Smooth muscle cell (in vitro differentiated cells): ENCODE measurements at regions not wholly inside any gene's neighbourhood (a gene's known extent, or its start where the extent isn't known, plus 50 kb on each side); places are given as distances from the start of the nearest gene placed in this dataset.

Experiments
- DNase-seq: peaks from one replicate; lab custom pipeline; 2025; ENCODE audit not compliant: unreplicated experiment; lab: John Stamatoyannopoulos, UW
- H2AFZ ChIP-seq: fragments of 200-600 bp; sonication (generic); 2 replicates; pipeline ENCODE4 v1.6.0; 2016; ENCODE audit warnings: antibody characterized with exemption, low read depth, mild to moderate bottlenecking
- H3F3A ChIP-seq: fragments of 200-600 bp; sonication (generic); 2 replicates; pipeline ENCODE4 v1.6.0; 2017; ENCODE audit warnings: antibody characterized with exemption, low read depth
- H3K27ac ChIP-seq: fragments of 200-600 bp; sonication (generic); 2 replicates; pipeline ENCODE4 v1.5.1; 2016; ENCODE audit warnings: low read depth, mild to moderate bottlenecking
- H3K27me3 ChIP-seq: fragments of 200-600 bp; sonication (generic); 2 replicates; pipeline ENCODE4 v1.6.1; 2016; ENCODE audit warnings: low read depth, mild to moderate bottlenecking
- H3K36me3 ChIP-seq: fragments of 200-600 bp; sonication (generic); 2 replicates; pipeline ENCODE4 v1.5.1; 2016; ENCODE audit warnings: low read depth
- H3K4me1 ChIP-seq: fragments of 200-600 bp; sonication (generic); 2 replicates; pipeline ENCODE4 v1.5.1; 2016; ENCODE audit warnings: low read depth
- H3K4me2 ChIP-seq: fragments of 200-600 bp; sonication (generic); 2 replicates; pipeline ENCODE4 v1.6.0; 2016; ENCODE audit warnings: mild to moderate bottlenecking
- H3K4me3 ChIP-seq: fragments of 200-600 bp; sonication (generic); 2 replicates; pipeline ENCODE4 v1.5.1; 2016; ENCODE audit warnings: mild to moderate bottlenecking
- H3K79me2 ChIP-seq: fragments of 200-600 bp; sonication (generic); 2 replicates; pipeline ENCODE4 v1.6.0; 2016; ENCODE audit warnings: low read depth, mild to moderate bottlenecking
- H3K9ac ChIP-seq: fragments of 200-600 bp; sonication (generic); 2 replicates; pipeline ENCODE4 v1.6.0; 2016; ENCODE audit warnings: low read depth
- H3K9me3 ChIP-seq: fragments of 200-600 bp; sonication (generic); replicated peaks from 2 replicates; pipeline ENCODE4 v1.5.1; 2016; ENCODE audit warnings: low read depth
- H4K20me1 ChIP-seq: fragments of 200-600 bp; sonication (generic); 2 replicates; pipeline ENCODE4 v1.6.0; 2016; ENCODE audit warnings: low read depth
- CTCF ChIP-seq: fragments of 200-600 bp; sonication (generic); IDR thresholded peaks from 2 replicates; pipeline ENCODE4 v1.5.1; 2017; ENCODE audit warnings: borderline replicate concordance, mild to moderate bottlenecking, antibody characterized with exemption; ENCODE audit not compliant: insufficient read depth, poor library complexity, severe bottlenecking
- WGBS: methylation state at CpG from one replicate; pipeline ENCODE4 v1.1.7; 2016; ENCODE audit warnings: low lambda C conversion rate; 5-methylcytosine and 5-hydroxymethylcytosine counted together

DNA sequence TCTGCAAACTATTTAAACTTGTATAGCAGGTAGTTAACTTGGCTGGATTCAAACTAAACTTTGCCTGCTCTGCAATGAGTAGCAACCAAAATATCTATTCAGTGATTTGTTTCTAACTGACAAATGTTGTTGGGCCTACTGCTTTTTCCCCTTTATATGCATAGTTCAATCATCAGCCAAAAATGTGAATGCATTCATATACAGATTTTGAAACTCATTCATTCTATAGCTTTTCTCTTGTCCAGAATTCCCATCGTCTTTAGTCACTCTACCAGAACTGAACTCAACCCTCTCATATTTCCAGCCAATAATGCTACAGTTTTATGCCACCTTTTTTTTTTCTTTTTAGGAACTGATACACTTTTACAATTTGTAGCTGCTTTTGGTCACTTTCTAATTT is 599.8 kb downstream of the RPL10L start:
- H3K36me3 ChIP-seq, result no peaks in the 10 kb centered on the region

DNA sequence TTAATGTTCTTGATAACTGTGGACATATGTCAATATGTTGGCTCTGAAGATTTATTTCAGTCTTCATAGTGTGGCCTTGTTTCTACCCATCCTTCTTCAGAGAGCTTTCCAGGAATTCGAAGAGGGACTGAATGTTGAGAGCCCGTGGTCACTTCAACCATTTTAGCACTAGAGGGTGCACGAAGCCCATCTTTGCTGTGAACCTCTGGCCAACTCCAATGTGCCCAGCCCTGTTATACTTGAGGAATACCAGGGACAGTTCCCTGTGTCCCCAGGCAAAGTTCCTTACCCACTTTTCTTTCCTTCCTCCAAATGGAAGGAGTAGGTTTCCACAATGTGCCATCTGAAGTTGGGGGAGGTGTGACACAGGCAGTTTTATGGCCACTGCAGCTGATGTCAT is 603.5 kb downstream of the RPL10L start:
- Histone ChIP-seq H3K79me2 (no peaks in the 10 kb centered on the region), H3F3A (no peaks in the 10 kb centered on the region), H3K4me2 (no peak overlapping the region), H3K36me3 (no peaks in the 10 kb centered on the region), H3K9me3 (no peaks in the 10 kb centered on the region), H3K4me1 (no peaks in the 10 kb centered on the region), H4K20me1 (no peaks in the 10 kb centered on the region), H3K27ac (no peak overlapping the region), H3K9ac (no peak overlapping the region), H3K4me3 (no peak overlapping the region), H3K27me3 (no peaks in the 10 kb centered on the region), H2AFZ (no peak overlapping the region)
- TF ChIP-seq CTCF, result no peak
- 22% methylated on average over 3 of the region's 3 CpGs for WGBS
- no peak for DNase-seq

More for the DNA sequence above, 599.8 kb downstream of the RPL10L start:
- no peak for DNase-seq
- H3K9ac ChIP-seq, result no peak overlapping the region
- no peak overlapping the region for H2AFZ ChIP-seq
- H3K4me3 ChIP-seq, result no peak overlapping the region
- no peaks in the 10 kb centered on the region for H3K27me3 ChIP-seq
- no peaks in the 10 kb centered on the region for H4K20me1 ChIP-seq
- TF ChIP-seq CTCF, result no peak
- no peaks in the 10 kb centered on the region for H3K79me2 ChIP-seq
- H3F3A ChIP-seq, result no peaks in the 10 kb centered on the region
- no peaks in the 10 kb centered on the region for H3K9me3 ChIP-seq
- 82% methylated on average over 1 of the region's 1 CpG for WGBS
- H3K27ac ChIP-seq, result no peak overlapping the region
- H3K4me2 ChIP-seq, result no peak overlapping the region
- H3K4me1 ChIP-seq, result peaks cover 6% of the 10 kb centered on the region

DNA sequence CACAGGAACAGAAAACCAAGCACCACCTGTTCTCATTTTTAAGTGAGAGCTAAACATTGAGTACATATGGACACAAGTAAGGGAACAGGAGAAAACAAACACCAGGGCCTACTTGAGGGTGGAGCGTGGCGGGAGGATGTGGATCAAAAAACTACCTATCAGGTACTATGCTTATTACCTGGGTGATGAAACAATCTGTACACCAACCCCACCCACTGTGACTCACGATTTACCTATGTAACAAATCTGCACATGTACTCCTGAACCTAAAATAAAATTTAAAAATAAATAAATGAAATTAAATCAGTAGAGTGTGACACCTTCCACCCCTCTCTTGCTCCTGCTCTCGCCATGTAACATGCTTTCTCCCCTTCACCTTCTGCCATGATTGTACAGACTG is 615.5 kb downstream of the RPL10L start:
- H2AFZ ChIP-seq, result no peak overlapping the region
- WGBS, result 91% methylated on average over 4 of the region's 4 CpGs

More for the DNA sequence above, 615.5 kb downstream of the RPL10L start:
- DNase-seq, result no peak
- Histone ChIP-seq H3K36me3 (no peaks in the 10 kb centered on the region), H3K4me2 (no peak overlapping the region), H3K4me1 (no peaks in the 10 kb centered on the region), H3K4me3 (no peak overlapping the region), H3K27ac (no peak overlapping the region), H3F3A (no peaks in the 10 kb centered on the region), H3K9ac (no peak overlapping the region), H4K20me1 (no peaks in the 10 kb centered on the region), H3K79me2 (no peaks in the 10 kb centered on the region), H3K9me3 (no peaks in the 10 kb centered on the region), H3K27me3 (no peaks in the 10 kb centered on the region)
- TF ChIP-seq CTCF, result no peak
